Osteoblast (primary cell): ENCODE measurements at regions not wholly inside any gene's neighbourhood (a gene's known extent, or its start where the extent isn't known, plus 50 kb on each side); places are given as distances from the start of the nearest gene placed in this dataset.
"Not testable (repeated sequence)": the region's sequence is repeated elsewhere in the genome, so short reads cannot be mapped to it uniquely, and the experiment has no call there.

Source experiments
- DNase-seq: peaks from one replicate; pipeline ENCODE4 v3.0.0; 2011; ENCODE audit warnings: low spot score, mixed read lengths; ENCODE audit not compliant: insufficient read length; ENCODE audit errors: missing footprints
- H2AFZ ChIP-seq: 2 replicates; pipeline ENCODE4 v1.6.0; 2011; ENCODE audit warnings: mild to moderate bottlenecking, low read length
- H3K27ac ChIP-seq: 2 replicates; pipeline ENCODE4 v1.5.1; 2011; ENCODE audit warnings: mild to moderate bottlenecking, low read depth, low read length, moderate library complexity
- H3K27me3 ChIP-seq: 2 replicates; pipeline ENCODE4 v1.6.0; 2012; ENCODE audit warnings: mild to moderate bottlenecking, control low read depth, inconsistent platforms, low read length, moderate library complexity; ENCODE audit not compliant: insufficient read depth
- H3K36me3 ChIP-seq: 2 replicates; pipeline ENCODE4 v1.5.1; 2011; ENCODE audit warnings: mild to moderate bottlenecking, low read length, control low read depth, moderate library complexity; ENCODE audit not compliant: insufficient read depth
- H3K4me1 ChIP-seq: 2 replicates; pipeline ENCODE4 v1.5.1; 2011; ENCODE audit warnings: mild to moderate bottlenecking, low read length, control low read depth, moderate library complexity; ENCODE audit not compliant: insufficient read depth
- H3K4me2 ChIP-seq: 2 replicates; pipeline ENCODE4 v1.6.0; 2011; ENCODE audit warnings: mild to moderate bottlenecking, low read length; ENCODE audit not compliant: insufficient read depth
- H3K4me3 ChIP-seq: fragments of 200-600 bp; sonication (generic); 3 replicates; pipeline ENCODE4 v1.5.1; 2012; ENCODE audit warnings: mild to moderate bottlenecking, low read length, inconsistent platforms; ENCODE audit not compliant: insufficient read depth
- H3K79me2 ChIP-seq: 2 replicates; pipeline ENCODE4 v1.6.0; 2012; ENCODE audit warnings: mild to moderate bottlenecking, low read length, control low read depth, inconsistent platforms; ENCODE audit not compliant: insufficient read depth
- H3K9me3 ChIP-seq: 2 replicates; pipeline ENCODE4 v1.5.1; 2011; ENCODE audit warnings: low read depth, low read length, control low read depth
- H4K20me1 ChIP-seq: 2 replicates; pipeline ENCODE4 v1.6.0; 2012; ENCODE audit warnings: mild to moderate bottlenecking, low read length, control low read depth; ENCODE audit not compliant: insufficient read depth
- CTCF ChIP-seq: IDR thresholded peaks from 2 replicates; pipeline ENCODE4 v1.5.1; 2011; ENCODE audit warnings: mild to moderate bottlenecking, low read depth, low read length, moderate library complexity; ENCODE audit errors: extremely low read depth

- no peaks in the 10 kb centered on the region for H3K79me2 ChIP-seq
- no peak overlapping the region for H2AFZ ChIP-seq
- H3K4me3 ChIP-seq = no peak overlapping the region
- no peak for DNase-seq
- H3K4me1 ChIP-seq = no peaks in the 10 kb centered on the region
- H3K27ac ChIP-seq = no peak overlapping the region
- H3K27me3 ChIP-seq = no peaks in the 10 kb centered on the region
- H3K36me3 ChIP-seq = no peaks in the 10 kb centered on the region
- no peak overlapping the region for H3K4me2 ChIP-seq
- no peaks in the 10 kb centered on the region for H4K20me1 ChIP-seq
- H3K9me3 ChIP-seq = no peaks in the 10 kb centered on the region
- no peak for TF ChIP-seq CTCF
These were observed 364.0 kb upstream of the KCND2 start for GRCh38 chr7:119908948-119909347.

- not testable (repeated sequence) for H3K79me2 ChIP-seq, H3K27me3 ChIP-seq, DNase-seq, H3K36me3 ChIP-seq, H2AFZ ChIP-seq, H3K9me3 ChIP-seq, H3K4me3 ChIP-seq, H3K4me2 ChIP-seq, H3K4me1 ChIP-seq, H4K20me1 ChIP-seq, H3K27ac ChIP-seq
These were observed 358.9 kb upstream of the KCND2 start for GRCh38 chr7:119914119-119914518.

GRCh38 chr7:119916501-119916900 is 356.5 kb upstream of the KCND2 start:
- no peak overlapping the region for H3K4me3 ChIP-seq
- H3K79me2 ChIP-seq = no peaks in the 10 kb centered on the region
- no peak for DNase-seq
- no peak overlapping the region for H3K4me2 ChIP-seq
- H3K36me3 ChIP-seq = no peaks in the 10 kb centered on the region
- no peaks in the 10 kb centered on the region for H3K4me1 ChIP-seq
- TF ChIP-seq CTCF = no peak
- H3K27me3 ChIP-seq = no peaks in the 10 kb centered on the region
- no peak overlapping the region for H2AFZ ChIP-seq
- H3K27ac ChIP-seq = no peak overlapping the region
- no peaks in the 10 kb centered on the region for H3K9me3 ChIP-seq
- no peaks in the 10 kb centered on the region for H4K20me1 ChIP-seq

- Histone ChIP-seq H2AFZ (no peak overlapping the region), H3K4me2 (no peak overlapping the region), H3K27ac (no peak overlapping the region), H3K36me3 (no peaks in the 10 kb centered on the region), H3K79me2 (no peaks in the 10 kb centered on the region), H3K4me3 (no peak overlapping the region), H3K9me3 (no peaks in the 10 kb centered on the region), H3K4me1 (no peaks in the 10 kb centered on the region), H3K27me3 (no peaks in the 10 kb centered on the region), H4K20me1 (no peaks in the 10 kb centered on the region)
- no peak for TF ChIP-seq CTCF
- DNase-seq = no peak
These were observed 354.8 kb upstream of the KCND2 start for GRCh38 chr7:119918185-119918584.

- H4K20me1 ChIP-seq = no peaks in the 10 kb centered on the region
- no peak for TF ChIP-seq CTCF
- H3K4me3 ChIP-seq = no peak overlapping the region
- H3K27ac ChIP-seq = no peak overlapping the region
- H3K4me2 ChIP-seq = no peak overlapping the region
- DNase-seq = no peak
- H3K79me2 ChIP-seq = no peaks in the 10 kb centered on the region
- H3K36me3 ChIP-seq = no peaks in the 10 kb centered on the region
- H2AFZ ChIP-seq = no peak overlapping the region
- no peaks in the 10 kb centered on the region for H3K27me3 ChIP-seq
- H3K9me3 ChIP-seq = no peaks in the 10 kb centered on the region
- no peaks in the 10 kb centered on the region for H3K4me1 ChIP-seq
These were observed 353.0 kb upstream of the KCND2 start for GRCh38 chr7:119919986-119920385.
